Smooth muscle cell (in vitro differentiated cells): ENCODE measurements at regions not wholly inside any gene's neighbourhood (a gene's known extent, or its start where the extent isn't known, plus 50 kb on each side); places are given as distances from the start of the nearest gene placed in this dataset.

Experiments
- DNase-seq: peaks from one replicate; lab custom pipeline; 2025; ENCODE audit not compliant: unreplicated experiment; lab: John Stamatoyannopoulos, UW
- H2AFZ ChIP-seq: fragments of 200-600 bp; sonication (generic); 2 replicates; pipeline ENCODE4 v1.6.0; 2016; ENCODE audit warnings: antibody characterized with exemption, low read depth, mild to moderate bottlenecking
- H3F3A ChIP-seq: fragments of 200-600 bp; sonication (generic); 2 replicates; pipeline ENCODE4 v1.6.0; 2017; ENCODE audit warnings: antibody characterized with exemption, low read depth
- H3K27ac ChIP-seq: fragments of 200-600 bp; sonication (generic); 2 replicates; pipeline ENCODE4 v1.5.1; 2016; ENCODE audit warnings: low read depth, mild to moderate bottlenecking
- H3K27me3 ChIP-seq: fragments of 200-600 bp; sonication (generic); 2 replicates; pipeline ENCODE4 v1.6.1; 2016; ENCODE audit warnings: low read depth, mild to moderate bottlenecking
- H3K36me3 ChIP-seq: fragments of 200-600 bp; sonication (generic); 2 replicates; pipeline ENCODE4 v1.5.1; 2016; ENCODE audit warnings: low read depth
- H3K4me1 ChIP-seq: fragments of 200-600 bp; sonication (generic); 2 replicates; pipeline ENCODE4 v1.5.1; 2016; ENCODE audit warnings: low read depth
- H3K4me2 ChIP-seq: fragments of 200-600 bp; sonication (generic); 2 replicates; pipeline ENCODE4 v1.6.0; 2016; ENCODE audit warnings: mild to moderate bottlenecking
- H3K4me3 ChIP-seq: fragments of 200-600 bp; sonication (generic); 2 replicates; pipeline ENCODE4 v1.5.1; 2016; ENCODE audit warnings: mild to moderate bottlenecking
- H3K79me2 ChIP-seq: fragments of 200-600 bp; sonication (generic); 2 replicates; pipeline ENCODE4 v1.6.0; 2016; ENCODE audit warnings: low read depth, mild to moderate bottlenecking
- H3K9ac ChIP-seq: fragments of 200-600 bp; sonication (generic); 2 replicates; pipeline ENCODE4 v1.6.0; 2016; ENCODE audit warnings: low read depth
- H3K9me3 ChIP-seq: fragments of 200-600 bp; sonication (generic); replicated peaks from 2 replicates; pipeline ENCODE4 v1.5.1; 2016; ENCODE audit warnings: low read depth
- H4K20me1 ChIP-seq: fragments of 200-600 bp; sonication (generic); 2 replicates; pipeline ENCODE4 v1.6.0; 2016; ENCODE audit warnings: low read depth
- CTCF ChIP-seq: fragments of 200-600 bp; sonication (generic); IDR thresholded peaks from 2 replicates; pipeline ENCODE4 v1.5.1; 2017; ENCODE audit warnings: borderline replicate concordance, mild to moderate bottlenecking, antibody characterized with exemption; ENCODE audit not compliant: insufficient read depth, poor library complexity, severe bottlenecking
- WGBS: methylation state at CpG from one replicate; pipeline ENCODE4 v1.1.7; 2016; ENCODE audit warnings: low lambda C conversion rate; 5-methylcytosine and 5-hydroxymethylcytosine counted together

GRCh38 chr3:90145094-90145860 is 1037.9 kb downstream of the EPHA3 start:
- Histone ChIP-seq H3K36me3 (no peaks in the 10 kb centered on the region), H3K9ac (no peak overlapping the region), H3K79me2 (no peaks in the 10 kb centered on the region), H3K27ac (peak overlapping the region; percentile 29), H2AFZ (peak overlapping the region; percentile 61), H3K27me3 (no peaks in the 10 kb centered on the region), H3K4me1 (no peaks in the 10 kb centered on the region), H3F3A (peaks cover 3% of the 10 kb centered on the region), H3K4me2 (peak overlapping the region; percentile 52), H4K20me1 (no peaks in the 10 kb centered on the region), H3K9me3 (no peaks in the 10 kb centered on the region), H3K4me3 (no peak overlapping the region)
- no peak for DNase-seq
- TF ChIP-seq CTCF: no peak
- 62% methylated on average over 4 of the region's 4 CpGs for WGBS

- no peak for TF ChIP-seq CTCF
- Histone ChIP-seq H3K9me3 (no peaks in the 10 kb centered on the region), H3F3A (no peaks in the 10 kb centered on the region), H4K20me1 (no peaks in the 10 kb centered on the region), H2AFZ (no peak overlapping the region), H3K4me3 (no peak overlapping the region), H3K9ac (no peak overlapping the region), H3K4me1 (no peaks in the 10 kb centered on the region), H3K27ac (no peak overlapping the region), H3K79me2 (no peaks in the 10 kb centered on the region), H3K27me3 (no peaks in the 10 kb centered on the region), H3K4me2 (no peak overlapping the region), H3K36me3 (no peaks in the 10 kb centered on the region)
- WGBS: 79% methylated on average over 2 of the region's 2 CpGs
- DNase-seq: no peak
These were observed 1072.7 kb downstream of the EPHA3 start for GRCh38 chr3:90180096-90180495.

- WGBS: 81% methylated on average over 3 of the region's 3 CpGs
- H3K27ac ChIP-seq: no peak overlapping the region
- H3K79me2 ChIP-seq: no peaks in the 10 kb centered on the region
- H3K9me3 ChIP-seq: no peaks in the 10 kb centered on the region
- H3K4me1 ChIP-seq: no peaks in the 10 kb centered on the region
- no peak overlapping the region for H3K4me2 ChIP-seq
- H3K36me3 ChIP-seq: no peaks in the 10 kb centered on the region
- H3K9ac ChIP-seq: no peak overlapping the region
- H2AFZ ChIP-seq: no peak overlapping the region
- no peaks in the 10 kb centered on the region for H4K20me1 ChIP-seq
- no peaks in the 10 kb centered on the region for H3F3A ChIP-seq
- DNase-seq: no peak
- no peak overlapping the region for H3K4me3 ChIP-seq
- no peaks in the 10 kb centered on the region for H3K27me3 ChIP-seq
- TF ChIP-seq CTCF: no peak
These were observed 1073.1 kb downstream of the EPHA3 start for GRCh38 chr3:90180543-90180942.
